ENCODE measurements at regions not wholly inside any gene's neighbourhood (a gene's known extent, or its start where the extent isn't known, plus 50 kb on each side); places are given as distances from the start of the nearest gene placed in this dataset.
"Not testable (repeated sequence)": the region's sequence is repeated elsewhere in the genome, so short reads cannot be mapped to it uniquely, and the experiment has no call there.

- no peak for FAIRE-seq
Measured at GRCh38 chr4:66577922-66578321, 907.6 kb upstream of the EPHA5 start.

- FAIRE-seq, result peak; percentile 17
Measured at GRCh38 chr4:66575008-66575696, 904.9 kb upstream of the EPHA5 start.

GRCh38 chr4:66574145-66574978, 904.1 kb upstream of the EPHA5 start:
- FAIRE-seq, result no peak

- peak; percentile 91 for FAIRE-seq
Measured at GRCh38 chr4:66572949-66573348, 902.7 kb upstream of the EPHA5 start.

- FAIRE-seq, result no peak
Measured at GRCh38 chr4:66571145-66571695, 900.9 kb upstream of the EPHA5 start.

- FAIRE-seq, result no peak
Measured at GRCh38 chr4:66569228-66569627, 898.9 kb upstream of the EPHA5 start.

GRCh38 chr4:66568431-66568830, 898.1 kb upstream of the EPHA5 start:
- no peak for FAIRE-seq

GRCh38 chr4:66568001-66568400, 897.7 kb upstream of the EPHA5 start:
- FAIRE-seq, result no peak

GRCh38 chr4:66567551-66567950, 897.3 kb upstream of the EPHA5 start:
- FAIRE-seq, result no peak

- no peak for FAIRE-seq
Measured at GRCh38 chr4:66565801-66566200, 895.5 kb upstream of the EPHA5 start.

- FAIRE-seq, result no peak
Measured at GRCh38 chr4:66564901-66565651, 894.8 kb upstream of the EPHA5 start.

GRCh38 chr4:66562276-66562806, 892.1 kb upstream of the EPHA5 start:
- no peak for FAIRE-seq

GRCh38 chr4:66561465-66562053, 891.3 kb upstream of the EPHA5 start:
- FAIRE-seq, result not testable (repeated sequence)

- FAIRE-seq, result no peak
Measured at GRCh38 chr4:66558651-66559050, 888.4 kb upstream of the EPHA5 start.

GRCh38 chr4:66556651-66557278, 886.5 kb upstream of the EPHA5 start:
- FAIRE-seq, result no peak

GRCh38 chr4:66555301-66555700, 885.0 kb upstream of the EPHA5 start:
- FAIRE-seq, result no peak

- no peak for FAIRE-seq
Measured at GRCh38 chr4:66554826-66555225, 884.5 kb upstream of the EPHA5 start.

GRCh38 chr4:66545301-66545700, 875.0 kb upstream of the EPHA5 start:
- not testable (repeated sequence) for FAIRE-seq

GRCh38 chr4:66544281-66544680, 874.0 kb upstream of the EPHA5 start:
- FAIRE-seq, result no peak

GRCh38 chr4:66539745-66540144, 869.5 kb upstream of the EPHA5 start:
- FAIRE-seq, result no peak

- no peak for FAIRE-seq
Measured at GRCh38 chr4:66524781-66525180, 854.5 kb upstream of the EPHA5 start.

GRCh38 chr4:66522244-66522643, 852.0 kb upstream of the EPHA5 start:
- FAIRE-seq, result no peak
